NCI-H2196 (cell line): ENCODE measurements at regions not wholly inside any gene's neighbourhood (a gene's known extent, or its start where the extent isn't known, plus 50 kb on each side); places are given as distances from the start of the nearest gene placed in this dataset.

Experiments
- DNase-seq: peaks from one replicate; lab custom pipeline; 2025; ENCODE audit not compliant: unreplicated experiment; lab: John Stamatoyannopoulos, UW

DNA sequence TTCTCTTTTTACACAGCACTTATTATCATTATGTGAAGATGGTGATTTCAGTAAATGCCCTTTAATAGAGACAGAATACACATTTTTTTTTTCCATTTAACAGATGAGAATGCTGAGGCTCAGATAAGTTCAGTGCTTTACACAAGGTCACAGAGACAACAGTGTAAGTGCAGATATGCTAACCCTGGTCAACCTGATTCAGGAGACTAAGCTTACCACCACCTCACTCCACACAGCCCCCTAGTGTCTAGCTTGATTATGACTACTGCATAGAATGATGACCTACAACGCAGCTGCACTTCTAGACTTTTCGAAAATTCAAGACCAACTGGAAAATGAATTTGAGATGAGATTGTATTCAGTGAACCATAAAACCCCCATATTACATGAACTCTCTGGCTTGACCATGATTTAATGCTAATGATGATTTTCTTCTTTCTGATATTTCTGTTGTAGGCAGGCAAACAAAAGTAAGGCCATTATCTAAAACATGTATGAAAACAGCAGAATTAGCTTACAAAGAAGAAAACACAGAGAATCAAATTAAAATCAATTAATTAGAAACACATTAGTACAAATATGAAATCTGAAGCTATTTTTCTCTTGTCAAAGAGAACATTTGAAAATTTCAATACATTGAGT is 212.1 kb upstream of the PHACTR1 start:
- DNase-seq = no peak

DNA sequence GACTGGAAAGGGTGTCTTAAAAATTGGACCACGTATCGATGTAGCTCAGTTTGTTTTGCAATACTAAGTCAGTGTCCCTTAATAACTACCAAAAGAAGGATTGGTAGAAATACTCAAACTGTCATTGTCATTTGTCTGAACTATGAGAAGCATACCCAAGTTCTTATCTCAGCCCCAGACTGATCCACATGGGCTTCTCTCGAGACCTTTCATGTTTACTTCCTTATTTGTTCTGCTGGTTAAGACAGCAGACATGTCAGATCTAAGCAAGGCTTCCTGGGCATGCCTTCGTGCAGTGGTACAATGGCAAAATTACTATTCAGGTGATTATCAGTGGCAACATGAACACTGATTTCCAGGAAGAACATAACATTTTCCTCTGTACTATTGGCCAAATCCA is 211.1 kb upstream of the PHACTR1 start:
- no peak for DNase-seq

DNA sequence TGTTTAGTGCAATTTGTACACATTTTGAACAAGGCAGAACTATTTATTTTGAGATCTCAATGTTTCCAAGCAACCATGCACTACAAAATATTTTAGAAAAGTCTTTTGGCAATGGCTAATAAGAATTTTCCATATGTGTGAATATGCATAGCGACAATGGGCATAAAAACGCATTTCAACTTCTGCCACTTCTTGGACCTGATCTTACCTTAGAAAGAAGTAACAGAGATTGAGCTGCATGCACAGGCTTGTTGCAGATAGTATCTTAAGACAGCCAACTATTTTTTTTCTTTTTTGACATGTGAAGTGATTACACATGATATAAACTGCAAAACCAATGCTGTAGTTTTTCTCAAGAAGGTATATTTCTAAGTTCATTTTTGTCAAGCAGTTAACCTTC is 210.4 kb upstream of the PHACTR1 start:
- DNase-seq = no peak

DNA sequence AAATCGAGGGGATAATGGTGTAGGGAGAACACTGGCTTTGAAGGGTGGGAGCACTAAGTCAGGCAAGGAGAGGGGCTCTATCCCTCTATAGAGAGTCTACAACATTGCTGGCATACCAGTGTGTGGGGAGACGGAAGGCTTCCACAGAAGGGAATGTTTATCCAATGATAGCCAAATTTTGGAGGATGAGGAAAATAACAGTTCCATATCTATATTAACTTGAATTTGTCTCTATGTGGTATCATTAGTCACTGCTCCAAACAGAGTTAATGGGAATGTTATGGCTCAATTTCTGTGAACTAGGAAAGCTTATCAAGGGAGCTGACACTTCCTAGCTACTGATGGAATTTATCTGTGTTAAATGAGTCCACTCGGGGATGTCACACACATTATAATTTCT is 208.9 kb upstream of the PHACTR1 start:
- DNase-seq = no peak

DNA sequence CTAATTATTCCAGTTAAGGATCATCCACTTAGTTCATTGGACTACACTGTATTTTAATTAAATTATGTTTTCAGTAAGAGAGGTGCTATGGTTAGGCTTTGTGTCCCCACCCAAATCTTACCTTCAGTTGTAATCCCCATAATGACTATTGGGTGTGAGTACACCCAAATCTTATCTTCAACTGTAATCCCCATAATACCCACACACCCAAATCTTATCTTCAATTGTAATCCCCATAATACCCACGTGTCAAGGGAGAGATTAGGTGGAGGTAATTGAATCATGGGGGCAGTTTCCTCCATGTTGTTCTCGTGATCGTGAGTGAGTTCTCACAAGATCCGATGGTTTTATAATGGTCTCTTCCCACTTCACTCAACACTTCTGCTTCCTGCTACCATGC is 208.0 kb upstream of the PHACTR1 start:
- no peak for DNase-seq

DNA sequence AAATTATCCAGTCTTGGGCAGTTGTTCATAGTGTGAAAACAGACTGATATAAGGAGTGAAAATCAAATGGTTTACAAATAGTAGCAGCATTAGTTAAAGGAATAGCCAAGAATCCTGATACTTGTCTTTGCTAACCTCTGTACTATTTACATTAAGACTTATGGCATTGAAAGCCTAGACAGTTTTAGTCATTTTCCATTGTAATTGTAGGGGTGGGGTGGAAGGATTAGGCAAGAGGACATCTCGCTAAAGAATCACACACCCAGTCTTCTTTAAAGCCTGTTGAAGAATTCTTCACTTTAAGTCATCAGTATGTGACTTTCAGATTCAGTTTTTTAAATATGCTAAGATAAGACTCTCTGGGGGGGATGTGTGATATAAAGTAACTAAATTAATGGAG is 207.5 kb upstream of the PHACTR1 start:
- no peak for DNase-seq

DNA sequence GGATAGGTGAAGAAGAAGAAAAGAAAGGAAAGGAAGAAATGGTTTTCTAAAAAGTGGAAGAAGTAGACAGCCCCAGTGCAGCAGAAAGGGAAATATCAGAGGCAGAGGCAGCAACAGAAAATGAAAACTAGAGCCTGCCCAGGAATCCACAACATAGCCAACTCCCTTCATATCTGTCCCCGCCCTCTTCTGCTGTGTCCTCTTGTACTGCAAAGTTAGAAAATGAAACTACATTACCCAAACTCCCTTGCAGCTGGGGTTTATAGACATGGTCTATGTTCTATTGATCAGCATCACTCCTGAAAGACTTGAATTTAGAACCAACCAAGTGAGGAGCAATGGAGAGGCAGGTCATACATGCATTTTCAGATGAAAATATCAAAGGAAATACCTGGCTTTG is 200.5 kb upstream of the PHACTR1 start:
- no peak for DNase-seq

DNA sequence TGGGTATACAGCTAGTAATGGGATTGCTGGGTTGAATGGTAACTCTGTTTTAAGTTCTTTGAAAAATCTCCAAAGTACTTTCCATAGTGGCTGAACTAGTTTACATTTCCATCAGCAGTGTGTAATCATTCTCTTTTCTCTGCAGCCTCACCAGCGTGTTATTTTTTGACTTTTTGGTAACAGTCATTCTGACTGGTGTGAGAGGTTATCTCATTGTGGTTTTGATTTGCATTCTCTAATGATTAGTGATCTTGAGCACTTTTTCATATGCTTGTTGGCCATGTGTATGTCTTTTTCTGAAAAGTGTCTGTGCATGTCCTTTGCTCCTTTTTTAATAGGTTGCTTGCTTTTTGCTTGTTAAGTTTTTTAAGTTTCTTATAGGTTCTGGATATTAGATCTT is 194.2 kb upstream of the PHACTR1 start:
- no peak for DNase-seq

DNA sequence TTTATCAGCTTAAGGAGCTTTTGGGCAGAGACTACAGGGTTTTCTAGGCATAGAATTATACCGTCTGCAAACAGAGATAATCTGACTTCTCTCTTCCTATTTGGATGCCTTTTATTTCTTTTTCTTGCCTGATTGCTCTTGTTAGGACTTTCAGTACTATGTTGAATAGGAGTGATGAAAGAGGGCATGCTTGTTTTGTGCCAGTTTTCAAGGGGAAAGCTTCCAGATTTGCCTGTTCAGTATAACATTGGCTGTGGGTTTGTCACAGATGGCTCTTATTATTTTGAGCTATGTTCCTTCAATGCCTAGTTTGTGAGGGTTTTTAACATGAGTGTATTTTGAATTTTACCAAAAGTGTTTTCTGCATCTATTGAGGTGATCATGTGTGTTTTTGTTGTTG is 192.8 kb upstream of the PHACTR1 start:
- no peak for DNase-seq

DNA sequence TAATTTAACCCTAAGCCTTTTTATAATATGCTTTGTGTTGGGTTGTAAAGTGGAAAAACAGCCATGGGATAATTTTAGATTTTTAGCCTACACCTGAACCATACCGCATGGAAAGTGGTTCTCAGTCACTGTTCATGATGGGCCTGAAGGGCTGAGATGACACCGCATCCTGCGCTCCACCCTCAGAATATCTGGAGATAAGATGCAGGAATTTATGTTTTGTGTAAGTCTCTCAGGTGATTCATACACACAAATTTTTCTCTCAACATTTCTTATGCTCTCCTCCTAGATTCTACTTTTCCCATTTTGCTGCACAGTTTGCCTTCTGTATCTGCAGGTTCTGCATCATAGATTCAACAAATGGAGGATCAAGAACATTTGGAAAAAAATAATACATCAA is 191.3 kb upstream of the PHACTR1 start:
- DNase-seq = no peak

DNA sequence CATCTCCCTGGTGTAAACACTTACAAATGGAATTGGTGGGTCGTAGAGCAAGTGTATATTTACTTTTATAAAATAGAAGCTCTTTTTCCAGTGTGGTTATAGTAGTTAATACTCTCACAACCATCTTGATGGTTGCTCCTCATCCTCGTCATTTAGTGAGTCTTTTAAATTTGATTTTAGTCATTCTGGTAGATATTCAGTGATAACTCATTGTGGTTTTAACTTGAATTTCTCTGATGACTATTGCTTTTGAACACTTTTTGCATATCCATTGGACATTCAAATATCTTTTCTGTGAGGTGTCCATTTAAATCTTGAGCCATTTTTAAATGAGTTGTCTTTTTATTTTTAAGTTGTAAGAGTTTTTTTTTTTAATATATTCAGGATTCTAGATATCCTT is 189.2 kb upstream of the PHACTR1 start:
- no peak for DNase-seq

DNA sequence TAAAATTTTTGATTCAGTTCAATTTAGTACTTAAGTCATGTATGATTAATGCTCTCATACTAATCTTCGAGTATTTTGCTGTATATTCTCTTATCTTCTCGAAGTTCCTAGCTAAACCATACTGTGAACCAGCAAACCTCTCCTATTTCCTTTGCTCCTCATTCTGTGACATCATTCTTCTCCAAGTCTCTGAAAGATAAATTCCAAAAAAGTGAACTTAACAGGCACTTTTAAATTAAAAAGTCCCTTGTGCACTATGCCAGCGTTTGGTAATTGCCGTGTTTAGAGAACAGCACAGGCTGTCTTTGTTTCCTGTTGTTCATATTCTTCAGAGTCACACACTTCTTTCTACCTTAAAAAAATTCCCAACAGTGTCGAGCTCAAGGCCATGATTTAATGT is 188.4 kb upstream of the PHACTR1 start:
- no peak for DNase-seq

DNA sequence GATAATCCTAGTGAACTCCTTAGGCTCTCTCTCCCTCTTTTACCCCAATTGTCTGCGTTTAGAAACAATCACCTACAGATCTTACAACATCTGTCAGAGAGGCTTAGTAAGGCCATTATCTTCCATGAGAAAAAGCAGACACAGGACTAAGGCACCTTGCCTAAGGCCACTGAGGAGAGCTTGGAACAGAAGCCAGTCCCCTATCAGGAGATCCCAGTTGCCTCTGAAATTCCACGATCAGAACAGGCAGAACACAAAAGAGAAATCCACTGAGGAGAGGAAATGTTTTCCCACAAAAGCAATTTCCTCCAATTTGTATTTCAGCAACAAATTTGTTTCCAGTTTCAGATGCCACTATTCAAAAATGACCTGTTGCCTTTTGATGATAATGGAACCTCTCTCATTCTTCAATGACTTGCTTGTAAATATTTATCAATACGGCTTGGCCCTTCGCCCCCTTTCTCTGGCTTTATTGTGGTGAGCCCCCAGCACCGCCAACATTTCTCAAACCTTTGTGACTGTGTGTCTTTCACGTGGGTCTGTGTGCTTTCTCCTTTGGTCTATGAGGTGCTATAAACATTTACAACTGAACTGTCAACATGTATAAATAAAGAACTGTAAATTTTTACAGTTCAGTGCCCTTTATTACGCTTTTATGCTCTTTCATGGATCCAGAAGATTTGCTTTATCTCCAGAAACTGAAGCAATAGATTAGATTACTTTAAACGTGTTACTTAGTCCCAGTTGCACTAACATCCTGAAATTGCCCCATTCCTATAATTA is 187.8 kb upstream of the PHACTR1 start:
- DNase-seq = no peak

DNA sequence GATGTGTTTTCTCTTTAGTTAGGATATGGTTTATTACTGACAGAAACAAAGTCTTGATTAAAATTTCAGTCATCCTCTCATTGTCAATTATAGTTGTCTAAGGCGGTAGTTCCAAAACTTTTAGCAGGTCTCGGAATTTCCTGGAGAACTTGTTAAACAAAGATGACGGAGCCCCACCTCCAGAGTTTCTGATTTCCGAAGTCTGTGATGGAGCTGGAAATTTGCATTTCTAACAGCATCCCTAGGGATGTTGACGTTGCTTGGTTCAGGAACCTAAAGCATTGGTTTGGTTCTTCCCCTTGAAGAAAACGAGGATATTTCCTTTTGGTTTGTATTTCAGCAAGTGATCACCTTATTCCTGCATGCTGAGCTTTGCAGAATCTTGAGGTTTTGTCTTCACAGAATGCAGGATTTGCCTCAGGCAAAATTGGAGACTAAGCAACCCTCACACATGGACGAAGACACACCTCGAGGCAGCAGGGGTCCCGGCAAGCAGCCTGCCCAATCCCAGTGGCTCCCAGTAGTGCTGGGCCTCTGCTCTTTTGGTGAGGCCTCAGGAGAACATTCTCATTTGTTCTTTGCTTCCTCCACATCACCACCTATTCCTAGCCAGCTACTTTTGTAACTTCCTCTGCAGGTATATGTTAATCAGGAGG is 187.1 kb upstream of the PHACTR1 start:
- DNase-seq = no peak

DNA sequence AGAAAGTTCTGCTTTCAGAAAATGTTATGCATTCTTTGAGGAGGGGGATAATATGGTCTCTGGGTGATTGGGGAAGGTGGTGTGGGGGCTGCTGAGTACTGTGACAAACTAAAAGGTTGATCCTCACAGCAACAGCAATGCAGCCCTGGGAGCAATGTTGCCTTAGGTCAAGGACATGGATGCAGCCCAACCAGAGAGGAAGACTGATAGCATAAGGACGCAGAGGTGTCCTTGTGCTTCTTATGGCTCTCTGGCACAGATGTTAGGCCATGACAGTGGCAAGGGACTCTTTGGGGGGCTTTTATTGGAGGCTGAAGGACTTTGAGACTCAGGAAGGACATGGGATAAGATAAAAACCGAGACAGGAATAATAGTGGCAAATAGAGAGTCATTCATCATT is 186.2 kb upstream of the PHACTR1 start:
- DNase-seq = no peak

DNA sequence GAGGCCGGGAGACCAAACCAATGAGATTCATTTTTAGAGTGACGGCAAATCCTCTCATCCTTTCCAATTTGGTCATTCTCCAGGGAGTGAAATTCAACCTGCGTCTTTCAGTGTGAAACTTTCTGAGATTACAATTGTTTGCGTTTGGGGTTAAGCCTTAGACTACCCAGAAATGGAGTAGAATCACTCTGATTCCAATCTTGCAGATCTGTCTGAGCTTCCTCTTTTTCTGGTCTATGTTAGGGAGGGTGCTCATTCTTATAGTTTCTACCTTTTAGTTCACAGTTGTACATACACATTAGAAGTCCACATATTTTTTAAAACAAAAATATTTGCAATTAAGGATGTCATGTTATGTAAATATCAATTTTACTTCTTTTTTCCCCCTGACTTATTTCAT is 183.0 kb upstream of the PHACTR1 start:
- no peak for DNase-seq

DNA sequence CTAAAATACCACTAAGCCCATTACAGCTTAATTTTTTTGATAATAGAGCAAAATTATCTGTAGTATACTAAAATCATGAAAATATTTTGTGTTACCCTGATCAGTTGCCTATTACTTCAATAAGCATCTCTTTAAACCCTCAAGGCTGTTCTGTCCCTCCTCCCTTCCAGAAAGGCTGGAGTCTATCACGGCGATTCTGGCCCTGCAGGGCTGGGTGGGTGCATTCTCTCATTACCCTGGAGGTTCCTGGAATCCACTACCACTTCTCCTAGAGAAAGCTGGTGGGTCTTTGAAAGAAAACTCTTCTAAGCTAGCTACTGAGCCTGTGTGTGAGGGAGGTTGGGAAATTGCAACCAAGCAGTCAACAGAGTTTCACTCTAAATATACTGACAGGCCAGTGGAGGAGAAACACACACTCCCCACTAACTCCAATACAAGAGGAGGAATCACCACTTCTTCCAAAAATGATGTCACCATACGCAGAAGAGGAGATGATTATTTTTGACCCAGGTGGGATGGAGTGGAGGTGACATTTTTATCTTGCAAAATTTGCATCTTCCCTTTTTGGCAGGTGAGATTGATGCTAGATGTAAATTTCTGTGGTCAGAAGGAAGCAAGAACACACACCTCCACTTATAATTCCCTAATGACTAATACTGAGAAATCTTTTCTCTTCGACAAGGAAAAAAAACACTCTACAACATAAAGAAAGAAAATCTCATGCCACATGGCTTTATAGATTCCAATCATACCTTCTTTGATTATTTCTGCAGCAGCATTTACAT is 182.3 kb upstream of the PHACTR1 start:
- no peak for DNase-seq

DNA sequence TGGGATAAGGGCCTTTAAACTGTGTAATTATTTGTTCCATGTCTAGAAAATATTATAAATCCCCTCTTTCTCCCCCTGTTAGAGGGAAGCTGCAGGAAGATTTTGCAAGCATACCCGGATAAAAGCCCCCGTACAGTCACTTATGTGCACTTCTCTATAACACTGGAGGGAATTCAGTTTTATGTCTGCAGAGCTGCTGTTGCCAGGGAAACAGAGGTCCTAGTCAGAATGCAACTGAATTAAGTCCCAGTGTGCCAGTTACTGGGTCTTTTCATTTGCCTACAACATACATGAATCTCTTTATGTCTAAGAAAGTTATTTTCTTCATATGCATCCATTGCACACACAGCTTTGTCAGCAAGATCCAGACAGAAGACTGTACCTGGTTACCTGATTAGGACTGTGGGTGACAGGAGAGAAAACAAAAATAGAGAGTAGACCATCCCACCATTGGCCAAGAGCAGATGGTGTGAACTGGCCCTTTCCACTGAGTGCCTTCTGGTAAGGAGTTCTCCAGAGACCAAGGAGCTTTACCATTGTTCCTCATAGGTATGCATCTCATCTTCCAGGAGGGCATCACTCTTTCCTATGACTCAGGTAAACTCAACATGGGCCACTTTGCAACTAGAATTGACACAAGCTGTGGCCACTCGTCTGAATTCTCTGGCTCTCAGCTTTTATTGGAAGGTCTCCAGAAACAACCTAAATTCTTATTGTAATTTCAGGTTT is 180.8 kb upstream of the PHACTR1 start:
- no peak for DNase-seq

DNA sequence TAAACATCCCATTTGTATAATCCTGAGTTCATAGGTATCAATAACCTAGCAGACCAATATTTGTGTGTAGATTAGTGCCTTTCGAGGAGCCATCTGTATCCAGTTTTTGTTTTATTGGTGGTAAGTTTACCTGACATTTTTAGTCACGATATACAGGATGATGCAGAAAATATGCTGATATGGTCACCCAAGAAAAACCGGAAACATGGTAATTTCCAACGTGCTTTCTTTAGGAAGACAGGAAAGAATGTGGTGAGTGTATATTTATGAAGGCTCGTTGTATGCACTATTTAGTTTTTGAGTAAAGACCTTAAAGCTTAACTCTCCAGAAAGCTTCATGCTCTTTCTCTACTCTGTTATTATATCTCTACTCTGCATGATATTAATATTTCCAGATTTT is 180.2 kb upstream of the PHACTR1 start:
- no peak for DNase-seq

DNA sequence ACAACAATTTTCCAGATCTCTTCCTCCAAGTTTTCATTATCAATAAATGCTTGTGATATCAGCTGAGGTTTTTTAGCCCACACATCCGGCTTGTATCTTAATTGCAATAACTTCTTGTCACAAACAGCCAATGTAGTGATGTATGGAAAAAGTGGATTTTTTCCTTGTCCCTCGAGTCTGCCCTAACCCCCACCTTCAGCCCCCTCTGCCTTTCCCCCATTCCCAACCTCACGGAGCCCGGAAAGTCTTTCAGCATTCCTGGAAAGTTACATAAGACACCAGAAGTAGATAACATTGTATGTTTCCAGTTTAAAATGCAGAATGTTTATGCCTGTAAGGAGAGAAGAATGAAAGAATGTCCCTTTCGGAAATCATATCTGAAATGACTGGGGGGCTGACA is 179.2 kb upstream of the PHACTR1 start:
- DNase-seq = no peak

DNA sequence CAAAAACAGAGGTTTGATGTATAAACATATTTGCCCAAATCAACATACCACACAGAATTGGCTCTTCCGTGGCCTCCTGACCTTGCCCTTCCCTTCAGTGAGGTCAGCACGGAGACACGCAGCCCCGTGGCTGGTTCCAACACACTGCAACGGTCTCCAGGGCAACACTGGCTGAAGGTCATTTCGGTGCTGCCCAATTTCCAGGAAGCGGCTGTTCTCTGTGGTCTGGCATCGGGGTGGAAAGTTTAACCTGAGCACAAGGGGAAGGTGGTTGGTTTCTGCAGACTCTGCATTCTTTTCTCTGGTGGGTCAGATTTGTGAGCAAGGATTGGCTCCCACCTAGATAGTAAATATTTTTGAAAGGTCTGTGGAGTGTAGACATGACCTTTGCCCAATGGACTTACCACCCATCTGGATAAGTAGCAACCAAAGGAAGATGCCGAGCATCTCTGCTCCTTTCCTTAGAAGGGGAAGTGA is 177.6 kb upstream of the PHACTR1 start:
- DNase-seq = no peak
